MM.1S (cell line): ENCODE measurements at regions not wholly inside any gene's neighbourhood (a gene's known extent, or its start where the extent isn't known, plus 50 kb on each side); places are given as distances from the start of the nearest gene placed in this dataset.

ENCODE experiments used
- CTCF ChIP-seq: fragments of 300-600 bp; sonication (generic); IDR thresholded peaks from 2 replicates; pipeline ENCODE4 v1.5.1; 2016; ENCODE audit warnings: antibody characterized with exemption, low read length, mixed read lengths
- EZH2 ChIP-seq: fragments of 300-600 bp; sonication (generic); optimal IDR thresholded peaks from 2 replicates; pipeline ENCODE3; 2017; ENCODE audit warnings: low read depth, mild to moderate bottlenecking, antibody characterized with exemption, low read length, mixed read lengths
- EZH2phosphoT487 ChIP-seq: fragments of 300-600 bp; sonication (generic); IDR thresholded peaks from 2 replicates; pipeline ENCODE4 v1.6.1; 2018; ENCODE audit warnings: antibody characterized with exemption, low read length

GRCh38 chr6:81842254-81842653 lies 89.8 kb upstream of the TENT5A start:
- TF ChIP-seq EZH2phosphoT487 = no peak
- no peak for TF ChIP-seq CTCF
- TF ChIP-seq EZH2 = no peak
